ENCODE measurements at regions not wholly inside any gene's neighbourhood (a gene's known extent, or its start where the extent isn't known, plus 50 kb on each side); places are given as distances from the start of the nearest gene placed in this dataset.

DNA sequence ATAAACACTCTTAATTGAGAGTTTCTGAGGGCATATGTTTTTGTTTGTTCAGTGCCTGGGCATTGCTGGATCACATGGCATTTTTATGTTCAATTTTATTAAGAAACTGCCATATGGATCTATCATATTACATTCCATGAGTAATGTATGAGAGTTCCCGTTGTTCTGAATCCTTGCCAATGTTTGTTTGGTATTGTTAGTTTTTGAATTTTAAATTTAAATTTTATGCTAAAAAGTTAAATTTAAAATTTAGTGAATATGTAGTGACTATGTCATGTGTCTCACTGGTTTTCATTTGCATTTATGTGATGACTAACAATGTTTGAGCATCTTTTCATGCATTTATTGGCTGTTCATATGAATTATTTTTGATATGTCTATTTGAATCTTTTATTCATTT lies 54.8 kb upstream of the GEMIN8 start:
- no peak for DNase-seq (ENCODE audit: low spot score)
- H3K27me3 ChIP-seq (replicated peaks; ENCODE audit: insufficient read depth, low read depth, low read length, poor library complexity), result peaks cover 20% of the 10 kb centered on the region
- CTCF ChIA-PET, result no interaction called here
- no peak overlapping the region for H3K27ac ChIP-seq (ENCODE audit: low read depth, low read length, poor library complexity, severe bottlenecking)
- H3K36me3 ChIP-seq (ENCODE audit: insufficient read depth, low read length, poor library complexity, severe bottlenecking), result no peaks in the 10 kb centered on the region
- TF ChIP-seq EZH2 (IDR thresholded peaks at IDR 0.05; ENCODE audit: borderline replicate concordance, low read depth, low read length, poor library complexity, severe bottlenecking), result no peak
- TF ChIP-seq, protein P1, sequence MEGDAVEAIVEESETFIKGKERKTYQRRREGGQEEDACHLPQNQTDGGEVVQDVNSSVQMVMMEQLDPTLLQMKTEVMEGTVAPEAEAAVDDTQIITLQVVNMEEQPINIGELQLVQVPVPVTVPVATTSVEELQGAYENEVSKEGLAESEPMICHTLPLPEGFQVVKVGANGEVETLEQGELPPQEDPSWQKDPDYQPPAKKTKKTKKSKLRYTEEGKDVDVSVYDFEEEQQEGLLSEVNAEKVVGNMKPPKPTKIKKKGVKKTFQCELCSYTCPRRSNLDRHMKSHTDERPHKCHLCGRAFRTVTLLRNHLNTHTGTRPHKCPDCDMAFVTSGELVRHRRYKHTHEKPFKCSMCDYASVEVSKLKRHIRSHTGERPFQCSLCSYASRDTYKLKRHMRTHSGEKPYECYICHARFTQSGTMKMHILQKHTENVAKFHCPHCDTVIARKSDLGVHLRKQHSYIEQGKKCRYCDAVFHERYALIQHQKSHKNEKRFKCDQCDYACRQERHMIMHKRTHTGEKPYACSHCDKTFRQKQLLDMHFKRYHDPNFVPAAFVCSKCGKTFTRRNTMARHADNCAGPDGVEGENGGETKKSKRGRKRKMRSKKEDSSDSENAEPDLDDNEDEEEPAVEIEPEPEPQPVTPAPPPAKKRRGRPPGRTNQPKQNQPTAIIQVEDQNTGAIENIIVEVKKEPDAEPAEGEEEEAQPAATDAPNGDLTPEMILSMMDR (conservative IDR thresholded peaks at IDR 0.05; ENCODE audit: low read depth, low read length), result no peak
- POLR2A ChIA-PET (ENCODE audit: low non-redundant PET), result no interaction called here
- H3K9me3 ChIP-seq (ENCODE audit: low read depth, low read length, poor library complexity, severe bottlenecking), result no peaks in the 10 kb centered on the region
- no TSS peak for BruUV-seq (replicated peaks)
- no peaks in the 10 kb centered on the region for H3K4me1 ChIP-seq (ENCODE audit: insufficient read depth, low read length, poor library complexity, severe bottlenecking)
- intact Hi-C loops (cut with micrococcal nuclease; ENCODE audit: unreplicated experiment), result no loop called here
- no peak overlapping the region for H3K4me3 ChIP-seq (ENCODE audit: low read depth, low read length, poor library complexity, severe bottlenecking)

GRCh38 chrX:14083783-14084182 lies 54.1 kb upstream of the GEMIN8 start:
- no peak overlapping the region for H3K27ac ChIP-seq (ENCODE audit: low read depth, low read length, poor library complexity, severe bottlenecking)
- no peaks in the 10 kb centered on the region for H3K9me3 ChIP-seq (ENCODE audit: low read depth, low read length, poor library complexity, severe bottlenecking)
- POLR2A ChIA-PET (ENCODE audit: low non-redundant PET), result no interaction called here
- no peaks in the 10 kb centered on the region for H3K36me3 ChIP-seq (ENCODE audit: insufficient read depth, low read length, poor library complexity, severe bottlenecking)
- intact Hi-C loops (cut with micrococcal nuclease; ENCODE audit: unreplicated experiment), result no loop called here
- H3K4me3 ChIP-seq (ENCODE audit: low read depth, low read length, poor library complexity, severe bottlenecking), result no peak overlapping the region
- TF ChIP-seq EZH2 (IDR thresholded peaks at IDR 0.05; ENCODE audit: borderline replicate concordance, low read depth, low read length, poor library complexity, severe bottlenecking), result no peak
- TF ChIP-seq, protein P1 (conservative IDR thresholded peaks at IDR 0.05; ENCODE audit: low read depth, low read length), result no peak
- no peaks in the 10 kb centered on the region for H3K4me1 ChIP-seq (ENCODE audit: insufficient read depth, low read length, poor library complexity, severe bottlenecking)
- no peak for DNase-seq (ENCODE audit: low spot score)
- H3K27me3 ChIP-seq (replicated peaks; ENCODE audit: insufficient read depth, low read depth, low read length, poor library complexity), result peaks cover 17% of the 10 kb centered on the region
- BruUV-seq (replicated peaks), result no TSS peak
- CTCF ChIA-PET, result no interaction called here

DNA sequence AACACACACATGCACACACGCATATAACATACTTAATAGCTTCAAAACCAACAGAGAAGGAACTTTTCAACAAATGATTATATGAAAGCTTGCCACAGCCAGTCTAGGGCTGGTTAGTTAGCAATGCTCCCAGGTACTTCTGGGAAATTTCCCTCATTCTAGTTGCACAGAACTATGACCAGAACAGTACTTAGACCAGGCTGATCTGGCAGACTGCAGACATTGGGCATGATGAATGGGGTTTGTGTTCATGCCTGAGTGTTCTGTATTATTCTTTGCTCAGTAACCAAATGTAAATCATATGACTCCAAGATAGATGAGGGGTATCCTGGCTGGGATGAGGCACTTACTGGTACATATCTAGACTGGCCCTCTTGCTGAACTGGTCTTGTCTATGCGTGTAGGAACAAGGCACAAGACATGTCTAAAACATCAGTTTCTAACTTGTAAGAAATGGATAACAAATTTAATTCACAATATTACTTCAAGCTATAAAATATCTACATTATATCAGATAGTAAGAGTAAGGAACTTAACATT lies 50.3 kb upstream of the GEMIN8 start:
- DNase-seq (ENCODE audit: low spot score), result no peak
- TF ChIP-seq EZH2 (IDR thresholded peaks at IDR 0.05; ENCODE audit: borderline replicate concordance, low read depth, low read length, poor library complexity, severe bottlenecking), result no peak
- TF ChIP-seq, protein P1 (conservative IDR thresholded peaks at IDR 0.05; ENCODE audit: low read depth, low read length), result no peak
- Histone ChIP-seq H3K4me3 (ENCODE audit: low read depth, low read length, poor library complexity, severe bottlenecking) (no peak overlapping the region), H3K27ac (ENCODE audit: low read depth, low read length, poor library complexity, severe bottlenecking) (no peak overlapping the region), H3K4me1 (ENCODE audit: insufficient read depth, low read length, poor library complexity, severe bottlenecking) (no peaks in the 10 kb centered on the region), H3K36me3 (ENCODE audit: insufficient read depth, low read length, poor library complexity, severe bottlenecking) (no peaks in the 10 kb centered on the region), H3K9me3 (ENCODE audit: low read depth, low read length, poor library complexity, severe bottlenecking) (no peaks in the 10 kb centered on the region), H3K27me3 (replicated peaks; ENCODE audit: insufficient read depth, low read depth, low read length, poor library complexity) (peaks cover 10% of the 10 kb centered on the region)
- CTCF ChIA-PET, result no interaction called here
- POLR2A ChIA-PET (ENCODE audit: low non-redundant PET), result no interaction called here
- no TSS peak for BruUV-seq (replicated peaks)
- intact Hi-C loops (cut with micrococcal nuclease; ENCODE audit: unreplicated experiment), result no loop called here

Measured in A673 (cell line).